Osteocyte (in vitro differentiated cells): ENCODE measurements at regions not wholly inside any gene's neighbourhood (a gene's known extent, or its start where the extent isn't known, plus 50 kb on each side); places are given as distances from the start of the nearest gene placed in this dataset.
"Not testable (repeated sequence)": the region's sequence is repeated elsewhere in the genome, so short reads cannot be mapped to it uniquely, and the experiment has no call there.

Experiments
- DNase-seq: peaks from one replicate; pipeline ENCODE4 v3.0.0; 2021; ENCODE audit warnings: mixed read lengths; ENCODE audit not compliant: unreplicated experiment; ENCODE audit errors: extremely low spot score
- H3K27ac Mint-ChIP-seq: one replicate; pipeline ENCODE4 v1.8.0; 2021; ENCODE audit warnings: mild to moderate bottlenecking, mixed read lengths; ENCODE audit not compliant: unreplicated experiment
- H3K27me3 Mint-ChIP-seq: one replicate; pipeline ENCODE4 v1.8.0; 2021; ENCODE audit warnings: mixed read lengths; ENCODE audit not compliant: unreplicated experiment
- H3K36me3 Mint-ChIP-seq: one replicate; pipeline ENCODE4 v1.8.0; 2021; ENCODE audit warnings: mixed read lengths; ENCODE audit not compliant: unreplicated experiment
- H3K4me1 Mint-ChIP-seq: one replicate; pipeline ENCODE4 v1.8.0; 2021; ENCODE audit warnings: mixed read lengths; ENCODE audit not compliant: unreplicated experiment
- H3K4me3 Mint-ChIP-seq: one replicate; pipeline ENCODE4 v1.8.0; 2021; ENCODE audit warnings: mild to moderate bottlenecking, moderate library complexity, mixed read lengths; ENCODE audit not compliant: unreplicated experiment
- H3K9me3 Mint-ChIP-seq: one replicate; pipeline ENCODE4 v1.8.0; 2021; ENCODE audit warnings: mixed read lengths; ENCODE audit not compliant: unreplicated experiment
- CTCF ChIP-seq: fragments of 200-600 bp; sonication (generic); IDR thresholded peaks from 2 replicates; pipeline ENCODE4 v1.5.0; 2021; ENCODE audit warnings: antibody characterized with exemption, mild to moderate bottlenecking, moderate library complexity

- Mint-ChIP-seq H3K27ac (no peak overlapping the region), H3K9me3 (peaks cover 19% of the 10 kb centered on the region), H3K27me3 (no peaks in the 10 kb centered on the region), H3K4me1 (no peaks in the 10 kb centered on the region), H3K36me3 (no peaks in the 10 kb centered on the region), H3K4me3 (no peak overlapping the region)
- peak; percentile 65 for DNase-seq
- TF ChIP-seq CTCF, result no peak
Measured at GRCh38 chrX:56429581-56429980, 133.8 kb upstream of the UBQLN2 start.

- H3K36me3 Mint-ChIP-seq, H3K27ac Mint-ChIP-seq, H3K27me3 Mint-ChIP-seq, H3K4me1 Mint-ChIP-seq, DNase-seq, H3K4me3 Mint-ChIP-seq: not testable (repeated sequence)
- H3K9me3 Mint-ChIP-seq, result peaks cover 26% of the 10 kb centered on the region
Measured at GRCh38 chrX:56451981-56452380, 111.4 kb upstream of the UBQLN2 start.

- no peaks in the 10 kb centered on the region for H3K4me1 Mint-ChIP-seq
- no peak overlapping the region for H3K27ac Mint-ChIP-seq
- H3K27me3 Mint-ChIP-seq, result no peaks in the 10 kb centered on the region
- TF ChIP-seq CTCF, result no peak
- H3K9me3 Mint-ChIP-seq, result peaks cover 30% of the 10 kb centered on the region
- H3K36me3 Mint-ChIP-seq, result no peaks in the 10 kb centered on the region
- no peak overlapping the region for H3K4me3 Mint-ChIP-seq
- no peak for DNase-seq
Measured at GRCh38 chrX:56462389-56462788, 101.0 kb upstream of the UBQLN2 start.

GRCh38 chrX:56468441-56468840 is 95.0 kb upstream of the UBQLN2 start:
- TF ChIP-seq CTCF, result no peak
- Mint-ChIP-seq H3K36me3 (no peaks in the 10 kb centered on the region), H3K4me3 (no peak overlapping the region), H3K9me3 (peaks cover 16% of the 10 kb centered on the region), H3K27ac (no peak overlapping the region), H3K4me1 (no peaks in the 10 kb centered on the region), H3K27me3 (no peaks in the 10 kb centered on the region)
- DNase-seq, result no peak

- H3K4me1 Mint-ChIP-seq, H3K27me3 Mint-ChIP-seq, DNase-seq, H3K27ac Mint-ChIP-seq, H3K36me3 Mint-ChIP-seq, H3K4me3 Mint-ChIP-seq: not testable (repeated sequence)
- H3K9me3 Mint-ChIP-seq, result peaks cover 30% of the 10 kb centered on the region
Measured at GRCh38 chrX:56494923-56495322, 68.5 kb upstream of the UBQLN2 start.

- DNase-seq, result no peak
- no peaks in the 10 kb centered on the region for H3K4me1 Mint-ChIP-seq
- no peaks in the 10 kb centered on the region for H3K27me3 Mint-ChIP-seq
- no peak overlapping the region for H3K4me3 Mint-ChIP-seq
- peaks cover 30% of the 10 kb centered on the region for H3K9me3 Mint-ChIP-seq
- no peak overlapping the region for H3K27ac Mint-ChIP-seq
- no peak for TF ChIP-seq CTCF
- H3K36me3 Mint-ChIP-seq, result no peaks in the 10 kb centered on the region
Measured at GRCh38 chrX:56498756-56499155, 64.7 kb upstream of the UBQLN2 start.
